ENCODE measurements at regions not wholly inside any gene's neighbourhood (a gene's known extent, or its start where the extent isn't known, plus 50 kb on each side); places are given as distances from the start of the nearest gene placed in this dataset.

DNA sequence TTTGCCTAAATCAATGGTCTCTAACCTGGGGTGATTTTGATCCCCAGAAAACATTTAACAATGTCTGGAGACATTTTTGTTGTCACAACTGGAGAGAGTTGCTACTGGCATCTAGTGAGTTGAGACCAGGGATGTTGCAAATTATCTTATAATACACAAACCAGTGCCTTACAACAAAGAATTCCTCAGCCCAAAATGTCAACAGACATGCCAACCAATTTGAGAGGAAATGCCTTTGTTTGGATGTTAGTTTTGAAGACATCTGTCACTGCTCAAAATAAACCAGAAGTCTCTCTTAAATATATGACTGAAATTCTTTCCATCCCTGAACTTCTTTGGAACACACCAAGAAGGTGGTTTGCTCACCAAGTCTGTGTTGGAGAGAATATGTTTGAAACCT, 336.9 kb upstream of the ATP2B1 start:
- no peaks in the 10 kb centered on the region for H3K79me2 ChIP-seq (ENCODE audit: control insufficient read depth, low read length)
- H3K27me3 ChIP-seq (ENCODE audit: control insufficient read depth, low read length) = no peaks in the 10 kb centered on the region
- H3K4me2 ChIP-seq (ENCODE audit: low read length) = no peak overlapping the region
- H3K36me3 ChIP-seq (ENCODE audit: control insufficient read depth, low read length) = no peaks in the 10 kb centered on the region
- no peaks in the 10 kb centered on the region for H3K9me2 ChIP-seq (replicated peaks; ENCODE audit: control insufficient read depth, low read length)
- no peak overlapping the region for H3K27ac ChIP-seq (ENCODE audit: low read depth, low read length)
- H3K4me1 ChIP-seq (ENCODE audit: control insufficient read depth, low read length) = no peaks in the 10 kb centered on the region
- TF ChIP-seq, protein P1, sequence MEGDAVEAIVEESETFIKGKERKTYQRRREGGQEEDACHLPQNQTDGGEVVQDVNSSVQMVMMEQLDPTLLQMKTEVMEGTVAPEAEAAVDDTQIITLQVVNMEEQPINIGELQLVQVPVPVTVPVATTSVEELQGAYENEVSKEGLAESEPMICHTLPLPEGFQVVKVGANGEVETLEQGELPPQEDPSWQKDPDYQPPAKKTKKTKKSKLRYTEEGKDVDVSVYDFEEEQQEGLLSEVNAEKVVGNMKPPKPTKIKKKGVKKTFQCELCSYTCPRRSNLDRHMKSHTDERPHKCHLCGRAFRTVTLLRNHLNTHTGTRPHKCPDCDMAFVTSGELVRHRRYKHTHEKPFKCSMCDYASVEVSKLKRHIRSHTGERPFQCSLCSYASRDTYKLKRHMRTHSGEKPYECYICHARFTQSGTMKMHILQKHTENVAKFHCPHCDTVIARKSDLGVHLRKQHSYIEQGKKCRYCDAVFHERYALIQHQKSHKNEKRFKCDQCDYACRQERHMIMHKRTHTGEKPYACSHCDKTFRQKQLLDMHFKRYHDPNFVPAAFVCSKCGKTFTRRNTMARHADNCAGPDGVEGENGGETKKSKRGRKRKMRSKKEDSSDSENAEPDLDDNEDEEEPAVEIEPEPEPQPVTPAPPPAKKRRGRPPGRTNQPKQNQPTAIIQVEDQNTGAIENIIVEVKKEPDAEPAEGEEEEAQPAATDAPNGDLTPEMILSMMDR (IDR thresholded peaks at IDR 0.05; ENCODE audit: low read depth, low read length, poor library complexity, severe bottlenecking) = no peak
- no peak for TF ChIP-seq EZH2phosphoT487 (IDR thresholded peaks at IDR 0.05; ENCODE audit: borderline replicate concordance, low read length)
- H4K20me1 ChIP-seq (ENCODE audit: control insufficient read depth, insufficient read depth, low read depth, low read length) = no peaks in the 10 kb centered on the region
- no peaks in the 10 kb centered on the region for H3K9me3 ChIP-seq (ENCODE audit: control insufficient read depth, insufficient read depth, low read length)
- no peak overlapping the region for H3K4me3 ChIP-seq (ENCODE audit: low read length)
- H3F3A ChIP-seq (ENCODE audit: control insufficient read depth, insufficient read depth) = no peaks in the 10 kb centered on the region

DNA sequence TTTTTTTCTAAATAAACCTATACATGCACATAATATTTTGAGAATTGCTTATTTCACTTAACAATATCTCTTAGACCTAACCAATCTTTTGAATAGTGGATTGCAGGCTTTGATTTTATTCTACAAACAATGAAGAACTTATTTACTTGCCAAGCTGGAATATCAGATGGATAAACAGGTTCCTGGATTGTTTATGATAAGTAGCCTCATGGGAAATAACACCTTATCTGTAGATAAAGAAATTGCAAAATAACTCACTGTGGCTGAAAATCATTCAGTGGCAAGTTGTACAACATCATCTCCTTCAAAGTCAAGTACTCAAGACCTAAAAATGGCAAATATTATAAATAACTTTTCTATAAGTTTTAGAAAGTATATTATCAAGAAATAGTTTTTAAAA, 335.4 kb upstream of the ATP2B1 start:
- Histone ChIP-seq H3K9me2 (replicated peaks; ENCODE audit: control insufficient read depth, low read length) (no peaks in the 10 kb centered on the region), H3K4me3 (ENCODE audit: low read length) (no peak overlapping the region), H3K79me2 (ENCODE audit: control insufficient read depth, low read length) (no peaks in the 10 kb centered on the region), H3F3A (ENCODE audit: control insufficient read depth, insufficient read depth) (no peaks in the 10 kb centered on the region), H3K9me3 (ENCODE audit: control insufficient read depth, insufficient read depth, low read length) (no peaks in the 10 kb centered on the region), H3K27me3 (ENCODE audit: control insufficient read depth, low read length) (no peaks in the 10 kb centered on the region), H3K27ac (ENCODE audit: low read depth, low read length) (no peak overlapping the region), H3K4me1 (ENCODE audit: control insufficient read depth, low read length) (no peaks in the 10 kb centered on the region), H3K4me2 (ENCODE audit: low read length) (no peak overlapping the region), H4K20me1 (ENCODE audit: control insufficient read depth, insufficient read depth, low read depth, low read length) (no peaks in the 10 kb centered on the region), H3K36me3 (ENCODE audit: control insufficient read depth, low read length) (no peaks in the 10 kb centered on the region)
- TF ChIP-seq, protein P1 (IDR thresholded peaks at IDR 0.05; ENCODE audit: low read depth, low read length, poor library complexity, severe bottlenecking) = no peak
- no peak for TF ChIP-seq EZH2phosphoT487 (IDR thresholded peaks at IDR 0.05; ENCODE audit: borderline replicate concordance, low read length)

DNA sequence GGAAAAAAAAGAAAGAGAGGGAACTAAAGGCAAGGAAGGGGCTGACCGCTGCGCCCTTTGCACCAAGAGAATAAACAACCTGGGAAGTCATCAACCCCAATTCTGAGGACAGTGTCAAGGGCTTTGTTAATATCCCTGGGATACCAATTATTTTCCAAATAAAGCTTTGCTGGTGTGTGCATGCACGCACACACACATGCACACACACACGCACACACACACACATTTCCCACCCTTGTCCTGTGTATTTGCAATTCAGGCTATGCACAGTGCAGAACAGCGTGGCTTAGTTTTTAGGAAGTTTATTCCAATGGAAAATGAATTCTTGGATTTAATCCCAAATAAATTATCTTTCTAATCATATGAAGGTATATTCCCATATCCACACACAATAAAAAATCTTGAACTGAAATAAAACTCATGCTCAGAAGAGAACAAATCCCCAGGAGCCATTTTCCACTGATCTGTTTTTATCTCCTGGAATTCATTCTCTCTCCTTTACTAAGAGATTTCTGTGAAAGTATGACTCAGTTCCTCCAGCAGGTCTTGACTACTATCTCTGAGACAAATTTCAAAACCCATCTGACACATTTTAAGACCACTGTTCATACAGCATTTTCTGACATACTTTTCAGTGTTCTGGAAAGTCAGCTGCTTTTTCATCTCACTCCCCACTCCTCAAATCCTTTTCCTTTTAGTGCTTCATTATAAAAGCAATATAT, 334.4 kb upstream of the ATP2B1 start:
- no peaks in the 10 kb centered on the region for H3K9me3 ChIP-seq (ENCODE audit: control insufficient read depth, insufficient read depth, low read length)
- no peaks in the 10 kb centered on the region for H3K27me3 ChIP-seq (ENCODE audit: control insufficient read depth, low read length)
- H3K27ac ChIP-seq (ENCODE audit: low read depth, low read length) = no peak overlapping the region
- no peaks in the 10 kb centered on the region for H4K20me1 ChIP-seq (ENCODE audit: control insufficient read depth, insufficient read depth, low read depth, low read length)
- TF ChIP-seq, protein P1 (IDR thresholded peaks at IDR 0.05; ENCODE audit: low read depth, low read length, poor library complexity, severe bottlenecking) = no peak
- TF ChIP-seq EZH2phosphoT487 (IDR thresholded peaks at IDR 0.05; ENCODE audit: borderline replicate concordance, low read length) = no peak
- no peaks in the 10 kb centered on the region for H3K9me2 ChIP-seq (replicated peaks; ENCODE audit: control insufficient read depth, low read length)
- H3K79me2 ChIP-seq (ENCODE audit: control insufficient read depth, low read length) = no peaks in the 10 kb centered on the region
- H3K4me2 ChIP-seq (ENCODE audit: low read length) = no peak overlapping the region
- no peaks in the 10 kb centered on the region for H3F3A ChIP-seq (ENCODE audit: control insufficient read depth, insufficient read depth)
- no peaks in the 10 kb centered on the region for H3K36me3 ChIP-seq (ENCODE audit: control insufficient read depth, low read length)
- H3K4me3 ChIP-seq (ENCODE audit: low read length) = no peak overlapping the region
- H3K4me1 ChIP-seq (ENCODE audit: control insufficient read depth, low read length) = no peaks in the 10 kb centered on the region
